Fibroblast of mammary gland (primary cell): ENCODE measurements at regions not wholly inside any gene's neighbourhood (a gene's known extent, or its start where the extent isn't known, plus 50 kb on each side); places are given as distances from the start of the nearest gene placed in this dataset.

Experiments used
- DNase-seq: peaks from one replicate; pipeline ENCODE4 v3.0.0-alpha.2; 2010; ENCODE audit warnings: low read depth
- H3K4me3 ChIP-seq: 2 replicates; pipeline ENCODE4 v1.5.1; 2011; ENCODE audit warnings: low read depth, mild to moderate bottlenecking, low read length, moderate library complexity; ENCODE audit not compliant: control insufficient read depth
- CTCF ChIP-seq: conservative IDR thresholded peaks from 2 replicates; pipeline ENCODE4 v1.5.1; 2011; ENCODE audit warnings: low read depth, low read length, inconsistent platforms; ENCODE audit not compliant: control insufficient read depth, insufficient read depth

GRCh38 chr5:2163060-2163856 lies 280.5 kb upstream of the IRX4 start:
- peak; percentile 19 for DNase-seq
- no peak for TF ChIP-seq CTCF
- no peak overlapping the region for H3K4me3 ChIP-seq

GRCh38 chr5:2160811-2161210 lies 278.1 kb upstream of the IRX4 start:
- TF ChIP-seq CTCF = no peak
- DNase-seq = no peak

DNA sequence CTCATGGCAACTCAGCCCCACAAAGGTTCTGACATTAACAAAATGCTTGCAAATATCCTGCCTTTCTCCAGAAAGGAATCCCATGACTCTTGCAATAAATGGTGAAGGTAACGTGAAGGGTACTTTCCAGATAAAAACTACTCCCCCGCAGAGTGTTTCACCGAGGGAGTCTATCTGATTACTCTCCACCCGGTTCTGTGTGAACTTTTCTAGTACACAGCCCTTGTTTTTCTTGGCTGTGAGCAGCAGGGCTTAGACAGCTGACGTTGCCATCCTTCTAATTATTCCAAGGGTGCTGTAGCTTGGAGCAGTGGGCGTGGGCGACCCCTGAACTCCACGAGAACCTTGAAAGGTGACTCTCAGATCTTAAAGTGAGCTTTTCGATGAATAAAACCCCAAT lies 276.0 kb upstream of the IRX4 start:
- DNase-seq = no peak
- TF ChIP-seq CTCF = no peak
- H3K4me3 ChIP-seq = no peak overlapping the region

More at GRCh38 chr5:2160811-2161210, 278.1 kb upstream of the IRX4 start:
- no peak overlapping the region for H3K4me3 ChIP-seq

DNA sequence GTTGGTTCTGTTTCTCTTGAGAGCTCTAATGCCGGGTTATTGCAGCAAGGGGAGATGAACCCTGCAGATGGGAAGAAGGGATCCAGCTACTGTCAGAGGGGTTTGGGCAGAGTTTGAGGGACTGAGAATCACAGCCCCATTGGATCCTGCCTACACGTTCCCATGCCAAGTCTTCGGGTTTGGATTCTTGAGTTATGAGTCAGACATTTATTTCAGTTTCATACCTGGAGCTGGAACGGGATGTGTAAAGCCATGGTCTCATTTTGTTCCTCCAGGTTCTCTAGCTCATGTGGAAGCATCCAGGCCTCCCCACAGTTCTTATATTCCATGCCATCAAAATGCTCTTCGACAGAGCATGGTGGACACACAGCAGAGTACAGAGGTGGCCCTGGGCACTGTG lies 275.4 kb upstream of the IRX4 start:
- no peak for TF ChIP-seq CTCF

DNA sequence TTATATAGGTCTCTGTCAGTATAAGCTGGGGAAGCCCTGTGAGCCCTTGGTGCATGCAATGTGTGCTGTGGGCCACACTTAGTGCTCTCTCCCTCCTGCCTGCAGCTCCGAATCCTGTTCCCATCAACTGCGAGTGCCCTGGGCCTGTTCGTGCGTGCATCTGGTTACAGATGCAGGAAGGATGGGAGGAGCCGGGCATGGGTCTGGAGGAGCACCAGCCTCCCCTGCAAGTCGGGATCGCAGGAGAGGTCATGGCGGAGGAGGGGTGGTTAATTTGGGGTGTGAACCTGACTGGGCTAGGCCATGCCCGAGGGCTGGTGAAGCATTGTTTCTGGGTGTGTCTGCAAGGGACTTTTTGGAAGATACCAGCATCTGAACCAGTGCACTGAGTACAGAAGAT lies 274.6 kb upstream of the IRX4 start:
- no peak for TF ChIP-seq CTCF
- no peak for DNase-seq
- no peak overlapping the region for H3K4me3 ChIP-seq

More for the DNA sequence above, 275.4 kb upstream of the IRX4 start:
- no peak for DNase-seq
- H3K4me3 ChIP-seq = no peak overlapping the region

- H3K4me3 ChIP-seq = no peak overlapping the region
- no peak for TF ChIP-seq CTCF
These were observed 273.8 kb upstream of the IRX4 start for GRCh38 chr5:2156358-2157059.

DNA sequence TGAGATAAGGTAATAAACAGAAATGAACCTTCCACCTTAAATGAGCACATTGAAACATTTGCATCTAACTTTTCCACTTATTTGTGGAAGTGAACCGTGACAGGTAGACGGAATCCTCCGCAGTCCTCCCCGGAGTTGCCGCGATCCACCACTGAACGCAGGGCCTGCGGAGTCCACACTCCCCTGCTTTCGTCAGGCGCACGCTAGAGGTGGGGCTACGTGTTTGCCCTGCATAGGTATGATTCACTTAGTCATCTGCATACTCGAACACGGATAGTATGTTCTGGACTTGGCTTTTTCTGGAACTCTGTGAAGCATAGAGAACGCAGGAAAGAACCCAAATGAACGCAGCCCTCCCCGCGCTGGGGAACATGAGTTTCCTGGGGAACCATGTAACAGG lies 272.8 kb upstream of the IRX4 start:
- no peak overlapping the region for H3K4me3 ChIP-seq
- TF ChIP-seq CTCF = no peak
- no peak for DNase-seq

More at GRCh38 chr5:2156358-2157059, 273.8 kb upstream of the IRX4 start:
- DNase-seq = no peak
